Cerebellar cortex (tissue), 1 donor: ENCODE measurements at regions not wholly inside any gene's neighbourhood (a gene's known extent, or its start where the extent isn't known, plus 50 kb on each side); places are given as distances from the start of the nearest gene placed in this dataset.
"Not testable (repeated sequence)": the region's sequence is repeated elsewhere in the genome, so short reads cannot be mapped to it uniquely, and the experiment has no call there.

ENCODE experiments used
- DNase-seq: peaks from one replicate; pipeline ENCODE4 v3.0.0-alpha.2; 2015; ENCODE audit warnings: low spot score

DNA sequence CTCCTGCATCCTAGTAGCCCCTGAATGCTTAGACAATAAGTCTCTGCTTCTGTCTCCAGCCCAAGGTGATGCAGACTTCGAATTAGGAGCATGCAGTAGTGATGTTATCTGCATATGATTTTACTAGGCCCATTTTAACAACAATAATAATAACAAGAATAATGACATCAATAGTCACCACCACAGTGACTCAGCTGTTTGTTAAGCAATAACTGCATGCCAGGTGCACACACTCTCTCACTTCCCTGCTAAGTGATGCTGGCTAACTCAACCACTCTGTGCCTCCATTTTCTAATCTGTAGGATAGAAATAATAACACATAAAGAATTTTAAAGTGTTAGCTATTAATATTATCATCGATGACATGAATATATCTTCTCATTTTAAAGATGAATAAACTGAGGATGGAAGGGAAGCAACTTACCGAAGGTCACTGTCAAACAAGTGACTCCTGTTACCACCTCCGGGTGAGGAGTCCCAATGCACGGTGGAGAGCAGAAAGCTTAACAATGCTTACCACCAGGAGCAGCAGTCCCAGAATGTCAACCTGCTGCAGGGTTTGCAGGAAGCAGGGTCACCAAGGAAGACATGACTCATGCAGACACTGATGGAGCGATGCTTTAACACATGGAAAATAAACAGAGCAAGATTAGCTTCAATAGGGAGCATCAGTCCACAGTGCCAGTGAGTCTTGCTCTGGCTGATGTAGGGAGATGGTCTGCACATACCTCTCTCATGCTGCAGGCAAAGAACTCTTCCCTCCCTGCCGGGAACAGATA lies 290.2 kb downstream of the SPATA17 start:
- no peak for DNase-seq

GRCh38 chr1:217924924-217925323 lies 293.8 kb downstream of the SPATA17 start:
- DNase-seq = no peak

DNA sequence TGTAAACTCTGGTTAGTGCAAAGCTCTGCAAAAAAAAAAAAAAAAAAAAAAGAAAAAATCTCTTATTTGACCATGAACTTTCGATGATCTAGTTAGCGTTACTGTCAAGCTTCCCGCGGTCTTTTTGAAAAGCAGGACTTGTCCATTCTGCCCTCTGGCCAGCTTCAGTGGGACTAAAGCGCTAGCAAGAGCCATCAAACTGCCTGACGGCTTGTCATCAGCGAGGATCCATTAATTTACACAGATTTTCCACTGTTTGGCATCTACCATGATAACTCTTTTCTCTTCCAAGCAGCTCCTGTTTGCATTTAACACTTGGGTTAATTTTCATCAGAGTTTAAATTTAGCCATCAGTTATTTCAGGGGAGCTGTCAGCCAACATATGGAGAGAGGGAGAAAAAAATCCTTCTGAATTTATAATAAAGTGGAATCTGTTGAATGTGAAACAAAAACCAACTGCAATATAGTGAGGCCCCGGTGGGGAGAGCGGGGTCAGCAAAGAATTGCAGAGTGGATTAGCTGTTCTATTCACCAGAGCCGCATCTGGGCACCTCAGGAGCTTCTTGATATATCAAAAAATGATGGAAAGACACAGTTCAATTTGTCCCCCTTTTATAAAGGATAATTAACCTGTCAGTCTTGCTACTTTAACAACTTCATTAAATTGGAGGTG lies 298.2 kb downstream of the SPATA17 start:
- DNase-seq = no peak

DNA sequence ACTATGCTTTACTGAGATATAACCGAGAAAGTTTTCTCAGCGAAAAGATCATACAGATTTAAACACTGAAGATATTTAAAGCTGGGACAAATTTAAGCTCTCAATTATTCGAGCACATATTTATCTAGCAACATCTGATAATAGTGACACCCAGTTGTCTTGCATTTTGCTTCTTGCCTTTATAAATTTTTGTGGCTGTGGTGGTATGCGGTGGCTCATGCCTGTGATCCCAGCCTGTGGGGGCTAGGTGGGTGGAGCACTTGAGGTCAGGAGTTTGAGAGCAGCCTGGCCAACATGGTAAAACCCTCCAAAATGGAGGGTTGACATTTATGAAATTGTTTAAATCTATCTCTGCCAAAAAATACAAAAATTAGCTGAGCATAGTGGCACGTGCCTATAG lies 312.2 kb downstream of the SPATA17 start:
- no peak for DNase-seq

GRCh38 chr1:217944550-217944949 lies 313.4 kb downstream of the SPATA17 start:
- no peak for DNase-seq

GRCh38 chr1:217946511-217946910 lies 315.4 kb downstream of the SPATA17 start:
- DNase-seq = no peak

DNA sequence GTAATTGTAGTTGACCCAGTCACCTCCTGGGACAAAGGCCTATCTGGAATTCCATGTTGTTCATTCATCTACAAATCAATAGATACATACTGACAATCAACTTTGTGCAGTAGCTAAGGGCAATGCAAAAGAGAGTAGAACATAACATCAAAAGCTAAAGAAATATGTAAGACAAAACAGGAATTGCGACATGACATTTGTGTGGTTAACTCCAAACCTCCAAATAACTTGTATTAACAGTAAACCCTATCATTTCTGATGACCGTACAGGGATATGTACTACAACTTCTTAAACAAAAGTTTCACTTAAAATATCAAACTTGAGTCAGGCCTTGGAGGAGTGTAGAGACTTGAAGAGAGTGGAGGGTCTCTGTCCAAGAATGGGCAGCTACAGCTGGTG lies 317.6 kb downstream of the SPATA17 start:
- DNase-seq = no peak

- DNase-seq = no peak
Observed at GRCh38 chr1:217953330-217953729, 322.2 kb downstream of the SPATA17 start.

- DNase-seq = no peak
Observed at GRCh38 chr1:217953922-217954321, 322.8 kb downstream of the SPATA17 start.

DNA sequence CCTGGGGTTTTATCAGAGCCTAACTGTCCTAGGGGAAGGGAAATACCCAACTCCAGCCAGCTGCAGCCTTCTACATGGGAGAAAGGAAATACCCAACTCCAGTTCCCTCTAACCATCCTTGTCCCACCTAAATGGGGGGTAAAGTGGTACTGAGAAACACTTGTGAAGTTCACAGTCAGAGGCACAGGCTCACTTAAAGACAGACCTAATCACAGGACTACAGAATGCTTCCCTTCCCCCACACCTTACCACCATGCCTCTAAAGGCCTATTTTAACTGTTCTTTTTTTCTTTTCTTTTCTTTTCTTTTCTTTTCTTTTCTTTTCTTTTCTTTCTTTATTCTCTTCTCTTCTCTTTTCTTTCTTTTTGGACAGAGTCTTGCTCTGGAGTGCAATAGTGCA lies 324.6 kb downstream of the SPATA17 start:
- DNase-seq = no peak

DNA sequence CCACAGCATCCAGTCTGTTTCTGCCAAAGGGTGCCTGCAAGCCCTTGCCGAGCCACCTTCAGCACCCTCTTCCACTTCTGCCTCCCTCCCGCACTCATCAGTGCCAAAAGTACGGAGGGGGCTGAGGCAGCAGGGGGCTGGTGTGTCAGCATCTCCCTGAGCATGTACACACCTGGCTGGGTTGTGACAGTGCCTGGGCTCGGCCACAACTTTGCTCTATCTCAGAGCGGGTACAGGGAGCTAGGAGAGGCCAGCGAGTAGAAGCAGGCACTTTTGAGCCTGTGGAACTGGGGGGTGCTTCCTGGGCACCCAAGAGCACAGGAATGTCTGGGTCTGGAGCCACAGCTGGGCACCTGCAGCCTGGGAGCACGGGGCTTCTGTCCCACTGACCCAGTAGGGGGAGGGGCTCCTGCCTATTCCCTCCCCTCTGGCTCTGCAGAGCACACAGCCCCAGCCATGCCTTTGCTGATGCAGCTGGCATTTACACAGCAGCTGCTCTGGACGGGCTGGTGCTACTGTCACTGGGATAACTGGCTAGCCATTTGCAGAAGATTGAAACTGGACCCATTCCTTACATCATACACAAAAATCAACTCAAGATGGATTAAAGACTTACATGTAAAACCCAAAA lies 319.8 kb upstream of the RRP15 start:
- DNase-seq = no peak

- DNase-seq = no peak
Observed at GRCh38 chr1:217968085-217968484, 317.0 kb upstream of the RRP15 start.

GRCh38 chr1:217969428-217969827 lies 315.7 kb upstream of the RRP15 start:
- DNase-seq = no peak

DNA sequence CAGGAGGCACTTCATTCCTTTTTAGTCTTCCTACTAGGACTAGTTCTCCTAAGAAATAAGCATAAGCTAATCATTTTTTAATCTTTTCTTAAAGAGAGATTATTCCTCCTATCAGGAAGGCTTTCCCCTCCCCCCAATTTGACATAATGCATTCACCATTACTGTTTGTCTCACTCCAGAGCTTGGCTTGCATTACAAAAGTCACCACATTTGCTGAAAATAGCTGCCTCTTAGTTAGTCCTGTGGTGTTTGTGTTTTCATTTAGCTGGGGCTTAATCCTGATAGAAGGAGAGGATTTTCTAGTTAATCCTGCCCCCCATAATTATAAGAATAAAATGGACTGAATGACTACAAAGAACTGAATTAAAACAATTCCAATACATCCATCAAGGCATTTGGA lies 307.1 kb upstream of the RRP15 start:
- DNase-seq = no peak

- no peak for DNase-seq
Observed at GRCh38 chr1:217981430-217981829, 303.7 kb upstream of the RRP15 start.

DNA sequence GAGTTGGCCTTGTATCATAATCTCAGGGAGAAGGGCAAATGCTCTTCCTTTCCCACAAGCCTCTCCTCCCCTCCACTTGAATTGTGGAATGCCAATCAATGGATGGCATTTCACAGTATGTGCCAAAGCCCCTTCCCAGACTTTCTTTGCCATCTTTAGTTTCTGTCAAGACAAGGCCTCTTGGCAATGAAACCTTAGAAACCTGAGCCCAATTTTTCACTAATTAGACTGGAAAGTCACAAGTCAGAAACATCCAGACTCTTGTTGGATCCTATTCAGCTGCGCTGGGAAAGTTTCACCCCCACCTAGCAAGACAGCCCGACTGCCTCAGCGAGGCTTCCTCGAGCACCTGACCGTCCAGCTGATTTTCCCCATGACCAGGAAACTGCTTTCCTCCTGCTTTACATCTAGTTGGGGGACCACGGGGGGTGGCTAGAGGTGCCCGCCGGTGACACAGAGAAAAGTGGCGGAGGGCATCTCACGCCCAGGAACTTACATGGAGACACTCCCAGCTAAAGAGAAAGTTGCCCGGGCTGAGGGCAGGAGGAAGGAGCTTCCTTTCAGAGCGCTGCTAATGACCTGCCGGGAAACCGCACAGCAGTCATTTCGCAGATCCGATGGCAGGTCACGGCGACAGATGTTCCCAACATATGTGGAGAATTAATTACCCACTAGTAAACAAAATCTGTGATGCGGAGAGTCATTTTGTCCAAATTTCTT lies 302.6 kb upstream of the RRP15 start:
- DNase-seq = no peak

GRCh38 chr1:217983051-217983375 lies 302.1 kb upstream of the RRP15 start:
- no peak for DNase-seq

DNA sequence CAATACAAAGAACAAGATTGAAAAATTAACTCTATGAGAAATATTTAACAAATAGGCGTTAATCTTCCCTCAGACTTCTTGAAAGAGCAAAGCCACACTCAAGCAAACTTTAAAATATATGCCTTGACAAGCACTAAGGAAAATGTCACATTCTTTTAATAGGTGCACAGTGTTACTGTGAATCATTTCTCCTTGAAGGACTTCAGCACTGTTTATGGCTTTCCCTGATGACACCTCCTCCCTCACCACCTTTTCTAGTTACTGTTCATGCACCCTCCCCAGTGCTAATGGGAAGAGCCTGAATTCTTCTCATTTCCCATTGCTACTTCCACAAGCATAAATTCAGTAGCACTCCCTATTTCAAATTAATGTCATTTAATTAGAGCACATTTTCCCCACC lies 299.5 kb upstream of the RRP15 start:
- no peak for DNase-seq

DNA sequence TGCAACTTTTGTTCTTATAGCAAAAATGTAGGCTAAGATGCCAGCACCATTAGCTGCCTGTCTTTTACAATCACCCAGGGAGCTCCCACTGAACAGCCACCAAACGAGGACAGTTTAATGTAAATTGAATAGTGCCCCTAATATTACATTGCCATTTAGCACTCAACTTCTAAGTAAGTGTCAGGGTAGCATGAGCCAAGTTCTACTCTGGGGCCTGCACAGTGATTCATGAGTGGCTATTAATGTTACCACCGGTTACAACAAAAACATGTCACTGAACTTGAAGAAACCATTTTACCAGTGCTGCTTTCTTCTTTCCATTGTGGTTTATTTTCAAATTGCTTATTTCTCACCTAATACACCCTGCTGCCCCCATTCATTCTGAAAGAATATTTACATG lies 295.6 kb upstream of the RRP15 start:
- no peak for DNase-seq

DNA sequence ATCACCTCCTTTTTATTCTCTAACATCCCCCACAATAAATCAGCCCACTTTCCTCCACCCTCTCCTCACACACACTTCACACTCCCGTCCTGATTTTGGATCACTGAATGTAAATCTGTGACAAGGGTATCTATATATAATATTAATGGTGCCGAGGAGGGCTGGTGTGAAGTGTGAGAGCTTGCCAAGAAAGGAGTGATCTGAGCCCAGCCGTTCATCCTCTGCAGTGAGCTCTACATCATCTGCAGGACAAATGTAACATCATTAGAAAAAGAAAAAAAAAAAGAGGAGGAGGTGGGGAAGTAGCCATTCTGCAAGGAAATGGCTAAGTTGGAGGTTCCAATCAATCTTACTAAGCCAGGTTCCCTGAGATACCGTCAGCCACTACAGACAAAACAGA lies 291.7 kb upstream of the RRP15 start:
- DNase-seq = no peak

DNA sequence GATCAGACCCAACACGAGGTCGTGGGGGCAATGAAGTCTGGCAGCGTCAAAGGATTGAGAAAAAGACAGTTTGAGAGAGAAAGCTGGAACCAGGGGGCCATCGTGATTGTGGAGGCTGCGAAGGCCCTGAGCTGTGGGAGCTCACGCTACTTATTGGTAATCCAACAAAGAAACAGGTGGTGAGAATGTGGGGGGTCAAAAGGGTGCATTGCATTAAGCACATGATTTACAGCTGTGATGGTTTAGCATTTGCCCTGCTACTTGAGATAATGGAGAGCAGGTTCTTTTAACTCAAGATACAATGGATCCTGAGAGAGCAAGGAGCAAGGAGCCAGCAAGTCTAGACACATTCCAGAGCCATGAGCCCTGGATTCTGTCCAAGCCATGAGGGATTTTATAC lies 276.8 kb upstream of the RRP15 start:
- not testable (repeated sequence) for DNase-seq

DNA sequence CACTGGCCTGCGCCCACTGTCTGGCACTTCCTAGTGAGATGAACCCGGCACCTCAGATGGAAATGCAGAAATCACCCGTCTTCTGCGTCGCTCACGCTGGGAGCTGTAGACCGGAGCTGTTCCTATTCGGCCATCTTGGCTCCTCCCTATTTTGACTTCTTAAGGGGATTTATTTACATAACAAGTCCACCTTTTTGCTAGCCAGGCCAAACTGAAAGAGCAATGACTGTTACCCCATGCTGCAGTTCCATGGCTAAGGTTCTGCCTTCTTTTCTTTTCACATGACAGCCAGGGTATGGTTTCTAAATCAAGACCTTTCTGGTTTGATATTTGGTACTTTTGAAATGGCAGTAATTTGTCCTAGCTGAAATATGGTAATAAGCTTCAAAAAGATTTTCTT lies 270.0 kb upstream of the RRP15 start:
- not testable (repeated sequence) for DNase-seq

DNA sequence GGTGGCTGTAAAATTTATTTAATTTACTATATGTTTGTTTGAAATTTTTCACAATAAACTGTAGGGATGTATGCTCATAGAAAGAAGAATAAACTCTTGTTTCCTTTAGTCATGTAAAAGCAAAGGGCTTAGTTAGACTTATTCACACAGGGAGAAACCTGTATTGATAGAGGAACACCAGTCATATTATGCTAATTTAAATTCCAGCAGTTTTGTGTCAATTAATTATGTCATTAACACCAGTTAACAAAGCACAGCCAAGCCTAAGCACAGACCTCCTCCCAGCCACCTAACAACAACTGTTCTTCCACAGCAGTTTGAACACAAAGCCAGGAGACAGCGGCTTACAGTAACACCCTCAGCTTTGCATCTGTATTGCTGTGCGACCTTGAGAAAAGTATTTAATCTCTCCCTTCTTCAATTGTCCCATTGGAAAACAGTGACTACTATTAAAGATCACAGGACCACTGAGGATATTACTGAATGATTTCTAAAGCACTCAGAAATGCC lies 260.8 kb upstream of the RRP15 start:
- DNase-seq = no peak
